Effector memory CD8-positive, alpha-beta T cell (primary cell): ENCODE measurements at regions not wholly inside any gene's neighbourhood (a gene's known extent, or its start where the extent isn't known, plus 50 kb on each side); places are given as distances from the start of the nearest gene placed in this dataset.

Experiments used
- ATAC-seq: fragments of 150-1000 bp; cut with Tn5 transposase; replicated peaks from 2 replicates; pipeline ENCODE4 v1.10.0; 2021; ENCODE audit warnings: mild to moderate bottlenecking, moderate library complexity
- DNase-seq, 3 experiments: peaks; one replicate each; pipeline ENCODE4 v3.0.0; 2021
- H3K27ac Mint-ChIP-seq, 2 donors: one replicate each; pipeline ENCODE4 v1.8.0; 2022; ENCODE audit warnings: mild to moderate bottlenecking in 2 of 2, mixed read lengths in 2 of 2, moderate library complexity in 2 of 2
- H3K27me3 Mint-ChIP-seq, 2 donors: one replicate each; pipeline ENCODE4 v1.8.0; 2022; ENCODE audit warnings: mixed read lengths in 2 of 2
- H3K36me3 Mint-ChIP-seq: one replicate; pipeline ENCODE4 v1.8.0; 2022; ENCODE audit warnings: mild to moderate bottlenecking, moderate library complexity, mixed read lengths; ENCODE audit not compliant: insufficient read depth
- H3K4me1 Mint-ChIP-seq, 2 donors: one replicate each; pipeline ENCODE4 v1.8.0; 2022; ENCODE audit warnings: low read depth in 2 of 2, mixed read lengths in 2 of 2
- H3K4me3 Mint-ChIP-seq, 2 donors: one replicate each; pipeline ENCODE4 v1.8.0; 2022; ENCODE audit warnings: mild to moderate bottlenecking in 2 of 2, mixed read lengths in 2 of 2, moderate library complexity in 2 of 2
- H3K9me3 Mint-ChIP-seq, 2 donors: one replicate each; pipeline ENCODE4 v1.8.0; 2022; ENCODE audit warnings: mixed read lengths in 2 of 2

DNA sequence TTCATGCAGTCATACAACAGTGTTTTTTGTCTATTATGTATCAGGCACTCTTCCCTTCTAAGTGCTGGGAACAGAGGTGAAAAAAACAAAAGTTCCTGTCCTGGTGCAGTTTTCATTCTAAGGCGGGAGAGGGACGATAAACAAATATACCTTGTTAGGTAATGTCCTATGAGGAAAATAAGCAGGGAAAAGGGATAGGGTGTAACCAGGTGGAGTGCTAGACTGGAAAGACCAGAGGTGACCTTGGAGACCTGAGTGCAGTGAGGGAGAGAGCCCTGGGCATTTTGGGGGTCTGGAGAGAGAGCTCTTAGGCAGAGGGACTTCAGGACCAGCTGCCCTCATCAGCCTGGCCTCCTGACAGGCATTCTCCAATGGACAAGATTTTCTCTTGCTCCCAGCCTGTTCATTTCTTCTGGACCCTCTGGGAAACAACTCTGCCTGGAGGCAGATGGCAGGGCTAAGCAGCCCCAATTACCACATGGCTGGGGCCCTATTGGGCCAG lies 97.2 kb upstream of the TJP1 start:
- Mint-ChIP-seq H3K27ac (no peak overlapping the region), H3K36me3 (no peaks in the 10 kb centered on the region), H3K27me3 (peaks cover 14 to 49% of the 10 kb centered on the region in 2 donors), H3K4me3 (no peak overlapping the region), H3K4me1 (no peaks in the 10 kb centered on the region), H3K9me3 (no peaks in the 10 kb centered on the region)
- ATAC-seq (no peak), DNase-seq (no peak)

DNA sequence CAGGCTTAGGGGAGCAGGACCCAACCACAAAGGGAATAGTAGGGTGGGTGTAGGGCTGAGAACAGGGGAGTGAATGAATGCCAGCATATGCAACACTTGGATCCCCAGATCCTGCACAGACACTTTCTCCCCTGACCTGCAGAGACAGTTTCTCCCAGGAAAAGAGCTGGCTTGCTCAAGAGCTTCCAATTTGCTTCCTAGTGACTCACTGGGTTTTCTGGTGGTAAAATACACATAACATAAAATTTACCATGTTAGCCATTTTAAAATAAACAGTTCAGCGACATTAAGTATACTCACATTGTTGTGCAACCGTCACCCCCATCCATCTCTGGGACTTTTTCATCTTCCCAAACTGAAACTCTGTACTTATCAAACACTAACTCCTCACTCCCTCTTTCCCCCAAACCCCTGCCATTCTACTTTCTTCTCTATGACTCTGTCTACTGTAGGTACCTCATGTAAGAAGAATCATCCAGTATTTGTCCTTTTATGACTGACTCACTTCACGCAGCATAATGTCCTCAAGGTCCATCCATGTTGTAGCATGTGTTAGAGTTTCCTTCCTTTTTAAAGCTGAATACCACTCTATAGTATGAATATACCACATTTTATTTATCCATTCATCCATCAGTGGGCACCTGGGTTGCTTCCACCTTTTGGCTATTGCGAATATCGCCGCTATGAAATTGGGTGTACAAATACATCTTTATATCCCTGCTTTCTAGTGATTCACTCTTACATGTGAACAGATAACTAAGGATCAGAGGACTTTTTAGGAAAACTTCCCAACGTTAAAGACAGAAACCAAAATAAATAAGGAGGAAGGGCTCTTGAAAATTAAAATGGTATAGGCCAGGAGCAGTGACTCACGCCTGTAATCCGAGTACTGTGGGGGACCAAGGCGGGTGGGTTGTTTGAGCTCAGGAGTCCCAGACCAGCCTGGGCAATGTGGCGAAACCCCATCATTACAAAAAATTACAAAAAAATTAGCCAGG lies 95.6 kb upstream of the TJP1 start:
- no peak for ATAC-seq
- H3K36me3 Mint-ChIP-seq = no peaks in the 10 kb centered on the region
- H3K27ac Mint-ChIP-seq = no peak overlapping the region
- DNase-seq = no peak
- no peak overlapping the region for H3K4me3 Mint-ChIP-seq
- no peaks in the 10 kb centered on the region for H3K9me3 Mint-ChIP-seq
- no peaks in the 10 kb centered on the region for H3K4me1 Mint-ChIP-seq
- H3K27me3 Mint-ChIP-seq = peaks cover 14 to 41% of the 10 kb centered on the region in 2 donors

DNA sequence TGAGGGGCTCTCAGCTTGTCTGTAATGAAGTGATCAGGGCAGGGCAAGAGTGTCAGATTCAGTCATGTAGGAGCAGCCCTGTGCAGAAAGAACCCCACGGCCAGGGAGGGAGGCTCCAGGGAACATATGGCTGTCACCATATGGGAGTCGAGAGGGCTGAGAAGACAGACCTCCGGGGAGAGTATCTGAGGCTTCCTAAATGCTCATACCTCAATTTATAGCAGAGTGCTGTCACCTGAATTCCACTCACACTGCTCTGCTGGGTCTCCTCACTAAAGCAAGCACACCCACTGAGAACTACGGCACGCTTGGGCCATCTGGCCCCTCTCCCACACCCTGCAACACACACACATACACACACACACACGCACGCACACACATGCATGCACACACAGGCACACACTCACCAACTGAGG lies 92.3 kb upstream of the TJP1 start:
- Mint-ChIP-seq H3K27me3 (peaks cover 14 to 21% of the 10 kb centered on the region in 2 donors), H3K4me3 (no peak overlapping the region), H3K36me3 (no peaks in the 10 kb centered on the region), H3K9me3 (peaks cover 8 to 9% of the 10 kb centered on the region in 2 donors), H3K27ac (no peak overlapping the region), H3K4me1 (no peaks in the 10 kb centered on the region)
- ATAC-seq = no peak
- DNase-seq = no peak

DNA sequence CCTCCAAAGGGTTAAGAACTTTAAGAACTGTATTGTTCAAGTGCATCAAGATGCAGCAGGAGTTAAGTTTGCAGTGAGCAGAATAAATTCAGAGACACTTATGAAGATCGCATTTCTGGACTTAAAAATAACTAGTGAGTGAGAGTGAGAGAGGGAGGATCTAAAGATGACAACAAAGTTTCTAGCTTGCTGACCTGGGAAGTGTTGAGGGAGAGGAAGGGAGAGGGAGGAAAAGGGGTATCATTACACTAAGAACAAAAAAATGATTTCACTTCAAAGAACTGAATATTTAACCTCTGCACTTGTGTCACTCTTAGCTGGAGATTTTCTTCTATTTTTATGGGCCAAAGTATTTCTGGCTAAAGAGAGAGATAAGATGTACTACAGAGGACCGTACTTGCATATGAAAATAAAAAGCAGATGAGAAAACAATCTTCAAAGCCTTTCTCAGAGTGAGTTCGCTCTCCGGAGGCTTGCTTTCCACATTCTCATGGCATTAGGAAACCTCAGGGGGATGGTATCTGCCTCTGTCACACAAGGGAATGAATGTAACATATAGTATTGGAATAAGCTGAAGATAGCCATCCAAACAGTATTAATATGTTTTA lies 91.4 kb upstream of the TJP1 start:
- Mint-ChIP-seq H3K4me1 (no peaks in the 10 kb centered on the region), H3K4me3 (no peak overlapping the region), H3K27me3 (peaks cover 8 to 13% of the 10 kb centered on the region in 2 donors), H3K27ac (no peak overlapping the region), H3K36me3 (no peaks in the 10 kb centered on the region), H3K9me3 (peaks cover 8 to 9% of the 10 kb centered on the region in 2 donors)
- ATAC-seq (no peak), DNase-seq (no peak)

DNA sequence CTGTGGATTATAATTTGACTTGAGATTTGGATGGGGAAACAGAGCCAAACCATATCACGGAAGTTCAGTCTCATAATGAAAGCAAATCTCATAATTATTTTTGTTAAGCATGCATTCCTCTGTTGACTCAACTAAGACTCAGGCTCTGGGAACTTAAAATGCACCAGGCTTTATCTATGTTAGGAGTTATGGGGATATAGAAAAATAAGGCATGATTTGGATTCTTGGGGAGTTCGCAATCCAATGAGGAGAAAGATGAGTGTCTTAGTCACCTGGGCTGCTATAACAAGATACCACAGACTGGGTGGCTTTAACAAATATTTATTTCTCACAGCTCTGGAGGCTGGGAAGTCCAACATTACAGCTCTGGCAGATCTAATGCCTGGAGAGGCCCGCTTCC lies 89.4 kb upstream of the TJP1 start:
- no peak overlapping the region for H3K27ac Mint-ChIP-seq
- no peaks in the 10 kb centered on the region for H3K4me1 Mint-ChIP-seq
- H3K9me3 Mint-ChIP-seq = peaks cover 8 to 10% of the 10 kb centered on the region in 2 donors
- no peak for ATAC-seq
- H3K27me3 Mint-ChIP-seq = no peaks in the 10 kb centered on the region
- no peak for DNase-seq
- no peaks in the 10 kb centered on the region for H3K36me3 Mint-ChIP-seq
- H3K4me3 Mint-ChIP-seq = no peak overlapping the region

DNA sequence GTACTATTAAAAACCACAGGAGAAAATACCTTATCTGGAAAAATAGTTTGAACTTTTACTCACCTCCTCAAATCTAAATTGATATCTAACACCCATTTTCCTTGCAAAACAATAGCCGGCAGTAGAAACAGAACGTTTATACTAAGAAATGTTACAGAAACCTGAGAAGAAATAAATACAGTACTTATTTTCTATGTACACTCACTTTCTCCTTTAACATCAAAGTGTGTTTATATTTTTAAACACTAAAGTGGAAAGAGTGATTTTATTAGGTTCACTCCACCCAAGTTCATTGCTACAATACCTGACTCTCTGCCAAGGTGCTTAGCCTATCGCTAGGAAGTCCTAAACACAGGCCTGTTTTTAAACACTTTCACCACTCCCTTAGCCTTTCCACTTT lies 87.8 kb upstream of the TJP1 start:
- DNase-seq = no peak
- no peak for ATAC-seq
- Mint-ChIP-seq H3K9me3 (peaks cover 8 to 10% of the 10 kb centered on the region in 2 donors), H3K27me3 (no peaks in the 10 kb centered on the region), H3K4me1 (no peaks in the 10 kb centered on the region), H3K4me3 (no peak overlapping the region), H3K36me3 (no peaks in the 10 kb centered on the region), H3K27ac (no peak overlapping the region)

DNA sequence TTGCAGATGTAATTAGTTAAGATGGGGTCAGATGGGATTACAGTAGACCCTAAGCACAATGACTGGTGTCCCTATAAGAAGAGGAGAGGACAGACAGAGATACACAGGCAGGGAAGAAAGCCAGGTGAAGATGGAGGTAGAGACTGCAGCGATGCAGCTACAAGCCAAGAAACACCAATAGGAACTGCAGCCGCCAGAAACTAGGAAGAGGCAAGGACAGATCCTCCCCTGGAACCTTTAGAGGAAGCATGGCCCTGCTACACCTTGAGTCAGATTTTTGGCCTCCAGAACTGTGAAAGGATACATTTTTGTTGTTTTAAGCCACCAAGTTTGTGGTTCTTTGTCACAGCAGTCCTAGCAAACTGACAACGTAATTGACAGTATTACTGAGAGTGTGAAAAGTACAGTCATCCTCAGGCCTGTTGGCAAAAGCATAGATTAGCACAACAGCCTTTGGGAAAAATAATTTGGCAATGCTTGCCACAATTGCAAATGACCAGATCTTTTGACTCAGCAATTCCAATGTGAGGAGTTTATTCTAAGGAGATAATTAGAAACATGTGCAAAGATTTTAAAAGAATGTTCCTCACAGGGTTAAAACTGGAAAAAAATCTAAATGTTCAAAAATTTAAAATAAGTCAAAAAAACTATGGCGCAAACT lies 82.6 kb upstream of the TJP1 start:
- no peak for ATAC-seq

DNA sequence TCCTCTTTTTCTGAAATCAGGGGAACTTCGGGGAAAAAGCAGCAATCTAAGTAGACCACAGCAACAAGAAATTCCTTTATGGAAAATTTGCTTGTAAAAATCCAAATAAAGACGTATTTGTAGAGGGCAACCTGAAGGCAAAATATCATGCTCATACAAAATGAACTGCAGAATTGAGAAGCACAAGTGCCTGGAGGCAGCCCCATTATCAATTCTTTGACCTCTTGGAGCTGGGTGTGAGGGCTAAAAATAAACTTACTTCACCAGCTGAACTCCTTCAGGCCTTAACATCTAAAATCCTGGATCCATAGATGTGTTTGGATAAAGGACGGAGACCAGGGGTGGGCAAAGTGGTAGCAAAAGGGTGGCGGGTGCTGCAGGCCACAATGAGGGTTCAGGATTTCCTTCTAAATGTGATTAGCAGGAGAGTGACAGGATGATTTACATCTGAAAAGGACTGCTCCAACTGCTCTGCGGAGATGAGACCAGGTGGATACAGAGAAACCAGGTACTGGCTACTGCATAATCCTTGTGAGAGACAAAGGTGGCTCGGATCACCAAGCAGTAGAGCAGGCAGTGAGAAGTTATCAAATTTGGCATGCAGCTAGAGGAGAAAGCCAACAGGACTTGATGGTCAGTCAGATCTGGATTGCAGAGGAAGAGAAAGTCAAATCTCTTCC lies 81.7 kb upstream of the TJP1 start:
- Mint-ChIP-seq H3K4me3 (no peak overlapping the region), H3K9me3 (peaks cover 0 to 2% of the 10 kb centered on the region in 2 donors), H3K27me3 (peaks cover 0 to 13% of the 10 kb centered on the region in 2 donors), H3K36me3 (no peaks in the 10 kb centered on the region), H3K4me1 (no peaks in the 10 kb centered on the region), H3K27ac (no peak overlapping the region)
- DNase-seq (no peak), ATAC-seq (no peak)

More for the DNA sequence above, 82.6 kb upstream of the TJP1 start:
- Mint-ChIP-seq H3K27ac (no peak overlapping the region), H3K4me3 (no peak overlapping the region), H3K27me3 (peaks cover 0 to 12% of the 10 kb centered on the region in 2 donors), H3K36me3 (no peaks in the 10 kb centered on the region), H3K4me1 (no peaks in the 10 kb centered on the region), H3K9me3 (peaks cover 0 to 2% of the 10 kb centered on the region in 2 donors)
- no peak for DNase-seq

DNA sequence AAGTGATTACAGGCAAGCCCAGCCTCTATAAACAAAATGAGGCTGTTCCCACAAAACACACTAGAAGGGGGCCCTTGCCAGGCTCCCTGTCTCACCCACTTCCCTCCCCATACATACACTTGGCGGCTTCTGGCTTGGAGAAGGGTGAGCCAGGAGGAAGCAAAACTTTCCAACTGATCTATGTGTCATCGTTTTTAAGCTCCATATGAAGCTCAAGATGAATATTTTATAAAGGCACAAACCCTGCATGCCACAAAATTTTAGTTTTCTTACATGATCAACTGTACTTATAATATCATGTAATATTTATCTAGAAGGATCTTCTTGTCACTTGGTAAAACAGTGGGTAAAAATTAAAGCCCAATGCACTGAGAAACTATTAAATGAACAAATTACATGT lies 80.8 kb upstream of the TJP1 start:
- no peaks in the 10 kb centered on the region for H3K36me3 Mint-ChIP-seq
- H3K4me3 Mint-ChIP-seq = no peak overlapping the region
- peaks cover 0 to 2% of the 10 kb centered on the region in 2 donors for H3K9me3 Mint-ChIP-seq
- ATAC-seq (no peak), DNase-seq (no peak)
- H3K27ac Mint-ChIP-seq = no peak overlapping the region
- H3K4me1 Mint-ChIP-seq = no peaks in the 10 kb centered on the region
- H3K27me3 Mint-ChIP-seq = peaks cover 0 to 13% of the 10 kb centered on the region in 2 donors

DNA sequence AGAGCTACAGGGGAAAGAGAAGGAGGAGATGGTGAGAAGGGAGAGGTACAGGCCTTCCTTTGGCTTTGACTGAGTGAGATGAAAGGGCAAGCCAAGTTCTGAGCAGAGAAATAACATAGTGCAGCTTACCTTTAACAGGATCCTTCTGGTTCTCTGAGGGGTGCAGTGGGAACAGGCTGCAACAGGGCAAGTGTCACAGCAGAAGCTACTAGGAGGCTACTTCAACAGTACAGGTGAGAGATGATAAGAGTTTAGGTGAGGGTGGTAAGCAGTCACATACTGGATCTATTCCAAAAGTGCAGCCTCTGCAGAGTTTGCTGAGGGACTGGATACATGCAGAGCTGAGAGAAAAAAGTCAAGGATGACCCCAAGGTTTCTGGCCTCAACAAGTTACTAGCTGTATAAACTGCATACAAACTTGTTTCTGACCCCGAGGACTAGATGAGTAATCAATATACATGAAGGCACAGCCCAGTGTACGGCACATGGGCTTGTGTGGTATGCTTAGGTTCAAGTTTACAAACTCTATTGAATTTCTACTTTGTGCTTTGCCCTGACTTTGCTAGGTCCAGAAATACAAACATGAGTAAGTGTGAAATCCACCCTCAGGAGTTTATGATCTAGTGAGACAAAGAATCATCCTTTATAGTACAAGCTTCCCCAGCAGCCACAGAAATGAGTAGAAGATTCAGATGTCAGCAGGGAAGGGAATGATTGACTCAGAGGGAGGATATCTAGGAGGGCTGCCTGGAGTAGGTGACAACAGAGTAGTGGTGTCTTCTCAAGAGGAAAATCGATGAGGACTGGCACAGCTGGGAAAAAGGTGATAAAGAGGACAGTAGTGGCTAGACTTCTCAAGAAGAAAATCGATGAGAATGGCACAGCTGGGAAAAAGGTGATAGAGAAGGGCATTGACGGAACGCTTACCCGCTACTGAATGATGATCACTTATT lies 78.2 kb upstream of the TJP1 start:
- peaks cover 1 to 8% of the 10 kb centered on the region in 2 donors for H3K9me3 Mint-ChIP-seq
- peaks cover 1 to 13% of the 10 kb centered on the region in 2 donors for H3K27me3 Mint-ChIP-seq
- no peak overlapping the region for H3K4me3 Mint-ChIP-seq
- H3K36me3 Mint-ChIP-seq = no peaks in the 10 kb centered on the region
- H3K27ac Mint-ChIP-seq = no peak overlapping the region
- no peak for DNase-seq
- H3K4me1 Mint-ChIP-seq = no peaks in the 10 kb centered on the region
- ATAC-seq = no peak

DNA sequence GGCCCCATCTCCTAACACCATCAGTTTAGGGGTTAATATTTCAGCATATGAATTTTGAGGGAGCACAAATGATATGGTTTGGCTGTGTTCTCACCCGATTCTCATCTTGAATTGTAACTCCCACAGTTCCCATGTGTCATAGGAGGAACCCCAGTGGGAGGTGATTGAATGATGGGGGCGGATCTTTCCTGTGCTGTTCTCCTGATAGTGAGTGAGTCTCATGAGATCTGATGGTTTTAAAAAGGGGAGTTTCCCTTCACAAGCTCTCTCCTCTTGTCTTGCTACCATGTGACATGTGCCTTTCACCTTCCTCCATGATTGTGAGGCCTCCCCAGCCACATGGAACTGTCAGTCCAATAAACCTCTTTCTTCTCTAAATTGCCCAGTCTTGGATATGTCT lies 73.8 kb upstream of the TJP1 start:
- no peak for DNase-seq

DNA sequence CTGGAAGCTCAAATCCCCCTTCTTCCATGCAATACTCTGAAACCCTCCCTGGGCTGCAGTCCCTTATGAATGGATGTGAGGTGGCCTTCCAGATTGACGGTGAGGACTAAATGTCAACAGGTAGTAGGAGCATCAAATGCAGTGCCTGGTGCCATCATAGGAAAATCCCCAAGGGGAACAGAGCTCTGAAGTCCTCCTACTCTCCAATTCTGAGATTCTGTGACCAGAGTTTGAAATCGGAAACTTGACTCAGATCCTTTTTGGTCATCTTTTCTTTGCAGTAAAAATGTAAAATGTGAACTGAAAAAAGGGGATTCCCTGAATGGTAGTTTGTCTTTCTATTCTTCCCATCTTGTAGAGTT lies 68.8 kb upstream of the TJP1 start:
- Mint-ChIP-seq H3K4me1 (no peaks in the 10 kb centered on the region), H3K36me3 (no peaks in the 10 kb centered on the region), H3K27me3 (peaks cover 5 to 9% of the 10 kb centered on the region in 2 donors), H3K9me3 (peaks cover 3 to 8% of the 10 kb centered on the region in 2 donors), H3K4me3 (no peak overlapping the region), H3K27ac (no peak overlapping the region)
- DNase-seq (no peak), ATAC-seq (no peak)

More for the DNA sequence above, 73.8 kb upstream of the TJP1 start:
- Mint-ChIP-seq H3K36me3 (no peaks in the 10 kb centered on the region), H3K9me3 (peaks cover 8 to 9% of the 10 kb centered on the region in 2 donors), H3K4me1 (no peaks in the 10 kb centered on the region), H3K27ac (no peak overlapping the region), H3K27me3 (peaks cover 9 to 11% of the 10 kb centered on the region in 2 donors), H3K4me3 (no peak overlapping the region)
- ATAC-seq = no peak
